ENCODE measurements at regions not wholly inside any gene's neighbourhood (a gene's known extent, or its start where the extent isn't known, plus 50 kb on each side); places are given as distances from the start of the nearest gene placed in this dataset.

DNA sequence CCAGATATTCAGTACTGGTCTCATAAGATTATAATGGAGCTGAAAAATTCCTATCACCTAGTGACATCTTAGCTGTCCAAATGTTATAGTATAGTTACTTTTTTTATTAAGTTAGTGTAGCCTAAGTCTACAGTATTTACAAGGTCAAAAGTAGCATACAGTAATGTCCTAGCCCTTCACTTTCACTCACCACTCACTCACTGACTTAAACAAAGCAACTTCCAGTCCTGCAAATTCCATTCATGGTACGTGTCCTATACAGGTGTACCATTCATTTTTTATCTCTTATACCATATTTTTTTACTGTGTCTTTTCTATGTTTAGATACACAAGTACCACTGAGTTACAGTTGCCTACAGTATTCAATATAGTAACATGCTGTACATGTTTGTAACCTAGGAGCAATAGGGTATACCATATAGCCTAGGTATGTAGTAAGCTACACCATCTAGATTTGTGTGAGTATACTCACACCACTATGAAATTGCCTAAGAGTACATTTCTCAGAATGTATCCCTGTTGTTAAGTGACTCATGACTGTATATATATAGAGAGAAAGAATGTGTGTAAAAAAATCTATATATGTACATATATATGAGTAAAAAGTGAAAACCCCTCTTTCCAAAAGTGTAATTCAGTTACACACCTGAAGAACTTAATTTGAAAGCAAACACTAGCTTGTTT is 234.8 kb upstream of the WWC1 start:
- H3K4me2 ChIP-seq: no peak overlapping the region
- no peaks in the 10 kb centered on the region for H3K36me3 ChIP-seq (replicated peaks; ENCODE audit: insufficient read depth, low read depth)
- DNase-seq (ENCODE audit: low spot score): no peak
- no peak overlapping the region for H2AFZ ChIP-seq
- WGBS (ENCODE audit: low lambda C conversion rate, missing lambda C conversion rate): 89% methylated on average over 1 of the region's 1 CpG
- no peaks in the 10 kb centered on the region for H4K20me1 ChIP-seq (ENCODE audit: insufficient read depth, poor library complexity, severe bottlenecking)
- no peak overlapping the region for H3K4me3 ChIP-seq
- H3K9me3 ChIP-seq (ENCODE audit: low read depth): no peaks in the 10 kb centered on the region
- H3K4me1 ChIP-seq (ENCODE audit: insufficient read depth): no peaks in the 10 kb centered on the region
- TF ChIP-seq EZH2phosphoT487 (IDR thresholded peaks at IDR 0.05; ENCODE audit: low read depth, severe bottlenecking, unreplicated experiment) (no peak), EZH2 (IDR thresholded peaks at IDR 0.05; ENCODE audit: borderline replicate concordance) (no peak)
- TF ChIP-seq, protein P1, sequence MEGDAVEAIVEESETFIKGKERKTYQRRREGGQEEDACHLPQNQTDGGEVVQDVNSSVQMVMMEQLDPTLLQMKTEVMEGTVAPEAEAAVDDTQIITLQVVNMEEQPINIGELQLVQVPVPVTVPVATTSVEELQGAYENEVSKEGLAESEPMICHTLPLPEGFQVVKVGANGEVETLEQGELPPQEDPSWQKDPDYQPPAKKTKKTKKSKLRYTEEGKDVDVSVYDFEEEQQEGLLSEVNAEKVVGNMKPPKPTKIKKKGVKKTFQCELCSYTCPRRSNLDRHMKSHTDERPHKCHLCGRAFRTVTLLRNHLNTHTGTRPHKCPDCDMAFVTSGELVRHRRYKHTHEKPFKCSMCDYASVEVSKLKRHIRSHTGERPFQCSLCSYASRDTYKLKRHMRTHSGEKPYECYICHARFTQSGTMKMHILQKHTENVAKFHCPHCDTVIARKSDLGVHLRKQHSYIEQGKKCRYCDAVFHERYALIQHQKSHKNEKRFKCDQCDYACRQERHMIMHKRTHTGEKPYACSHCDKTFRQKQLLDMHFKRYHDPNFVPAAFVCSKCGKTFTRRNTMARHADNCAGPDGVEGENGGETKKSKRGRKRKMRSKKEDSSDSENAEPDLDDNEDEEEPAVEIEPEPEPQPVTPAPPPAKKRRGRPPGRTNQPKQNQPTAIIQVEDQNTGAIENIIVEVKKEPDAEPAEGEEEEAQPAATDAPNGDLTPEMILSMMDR (IDR thresholded peaks at IDR 0.05; ENCODE audit: poor library complexity): no peak
- no peak overlapping the region for H3K27ac ChIP-seq
- no peaks in the 10 kb centered on the region for H3K27me3 ChIP-seq
- H3K9me2 ChIP-seq (replicated peaks; ENCODE audit: insufficient read depth): no peaks in the 10 kb centered on the region
- H3K79me2 ChIP-seq: no peaks in the 10 kb centered on the region

- H3K4me2 ChIP-seq: no peak overlapping the region
- H3K9me2 ChIP-seq (replicated peaks; ENCODE audit: insufficient read depth): no peaks in the 10 kb centered on the region
- no peaks in the 10 kb centered on the region for H3K36me3 ChIP-seq (replicated peaks; ENCODE audit: insufficient read depth, low read depth)
- no peaks in the 10 kb centered on the region for H3K79me2 ChIP-seq
- H3K9me3 ChIP-seq (ENCODE audit: low read depth): no peaks in the 10 kb centered on the region
- no peak overlapping the region for H2AFZ ChIP-seq
- H3K4me1 ChIP-seq (ENCODE audit: insufficient read depth): no peaks in the 10 kb centered on the region
- H3K4me3 ChIP-seq: no peak overlapping the region
- H3K27ac ChIP-seq: no peak overlapping the region
- TF ChIP-seq EZH2phosphoT487 (IDR thresholded peaks at IDR 0.05; ENCODE audit: low read depth, severe bottlenecking, unreplicated experiment) (no peak), EZH2 (IDR thresholded peaks at IDR 0.05; ENCODE audit: borderline replicate concordance) (no peak)
- TF ChIP-seq, protein P1 (IDR thresholded peaks at IDR 0.05; ENCODE audit: poor library complexity): no peak
- 96% methylated on average over 7 of the region's 7 CpGs for WGBS (ENCODE audit: low lambda C conversion rate, missing lambda C conversion rate)
- DNase-seq (ENCODE audit: low spot score): no peak
- H4K20me1 ChIP-seq (ENCODE audit: insufficient read depth, poor library complexity, severe bottlenecking): no peaks in the 10 kb centered on the region
- H3K27me3 ChIP-seq: no peaks in the 10 kb centered on the region
These were observed 233.5 kb upstream of the WWC1 start for GRCh38 chr5:168057905-168058304.

- 68% methylated on average over 2 of the region's 2 CpGs for WGBS (ENCODE audit: low lambda C conversion rate, missing lambda C conversion rate)
- no peak overlapping the region for H3K4me2 ChIP-seq
- TF ChIP-seq EZH2 (IDR thresholded peaks at IDR 0.05; ENCODE audit: borderline replicate concordance) (no peak), EZH2phosphoT487 (IDR thresholded peaks at IDR 0.05; ENCODE audit: low read depth, severe bottlenecking, unreplicated experiment) (no peak)
- TF ChIP-seq, protein P1 (IDR thresholded peaks at IDR 0.05; ENCODE audit: poor library complexity): no peak
- no peaks in the 10 kb centered on the region for H4K20me1 ChIP-seq (ENCODE audit: insufficient read depth, poor library complexity, severe bottlenecking)
- no peak overlapping the region for H2AFZ ChIP-seq
- no peaks in the 10 kb centered on the region for H3K4me1 ChIP-seq (ENCODE audit: insufficient read depth)
- no peaks in the 10 kb centered on the region for H3K9me3 ChIP-seq (ENCODE audit: low read depth)
- no peaks in the 10 kb centered on the region for H3K36me3 ChIP-seq (replicated peaks; ENCODE audit: insufficient read depth, low read depth)
- DNase-seq (ENCODE audit: low spot score): no peak
- H3K27me3 ChIP-seq: no peaks in the 10 kb centered on the region
- H3K79me2 ChIP-seq: no peaks in the 10 kb centered on the region
- H3K27ac ChIP-seq: no peak overlapping the region
- H3K9me2 ChIP-seq (replicated peaks; ENCODE audit: insufficient read depth): no peaks in the 10 kb centered on the region
- H3K4me3 ChIP-seq: no peak overlapping the region
These were observed 232.3 kb upstream of the WWC1 start for GRCh38 chr5:168059131-168059530.

All from hepatocyte (in vitro differentiated cells).